Amygdala (tissue), 56 donors: ENCODE measurements at regions not wholly inside any gene's neighbourhood (a gene's known extent, or its start where the extent isn't known, plus 50 kb on each side); places are given as distances from the start of the nearest gene placed in this dataset.

Source experiments
- DNase-seq, 56 donors: peaks; one replicate each; lab custom pipeline; 2025; lab: John Stamatoyannopoulos, UW

DNA sequence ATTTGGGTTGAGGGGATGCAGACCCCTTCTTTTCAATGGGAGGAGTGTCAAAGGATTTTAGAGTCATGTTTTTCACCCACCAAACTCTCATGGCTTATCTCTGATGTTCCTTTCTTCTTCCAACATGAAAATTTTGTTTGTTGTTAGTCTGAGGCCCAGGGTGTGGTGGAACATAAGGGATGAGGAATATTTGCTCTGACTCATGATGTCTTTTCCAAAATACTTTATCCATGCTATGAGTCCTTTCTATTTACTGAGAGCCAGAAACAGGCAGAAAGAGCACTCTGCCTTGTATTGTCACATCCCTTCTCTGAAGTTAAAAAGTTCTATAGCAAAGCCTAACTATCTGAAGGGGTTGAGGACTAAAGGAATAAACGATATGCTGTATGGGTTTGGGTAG lies 61.6 kb upstream of the GYPA start:
- no peak for DNase-seq

DNA sequence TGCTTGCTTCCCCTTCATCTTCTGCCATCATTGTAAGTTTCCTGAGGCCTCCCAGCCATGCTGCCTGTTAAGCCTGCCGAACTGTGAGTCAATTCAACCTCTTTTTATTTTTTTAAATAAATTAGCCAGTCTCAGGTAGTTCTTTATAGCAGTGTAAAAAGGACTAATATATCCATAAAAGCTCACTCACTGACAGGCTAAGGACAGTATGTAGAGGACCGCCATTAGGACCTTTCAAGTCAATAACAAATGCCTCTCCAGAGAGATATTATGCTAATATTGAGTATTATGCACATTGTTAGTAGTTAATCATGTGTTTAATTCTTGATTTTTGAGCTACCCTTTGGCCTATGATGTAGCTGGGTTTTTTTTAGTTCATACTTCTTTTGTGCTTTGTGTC lies 62.6 kb upstream of the GYPA start:
- no peak for DNase-seq

GRCh38 chr4:144204431-144204830 lies 63.9 kb upstream of the GYPA start:
- no peak for DNase-seq

- no peak for DNase-seq
These were observed 66.2 kb upstream of the GYPA start for GRCh38 chr4:144206711-144207110.

DNA sequence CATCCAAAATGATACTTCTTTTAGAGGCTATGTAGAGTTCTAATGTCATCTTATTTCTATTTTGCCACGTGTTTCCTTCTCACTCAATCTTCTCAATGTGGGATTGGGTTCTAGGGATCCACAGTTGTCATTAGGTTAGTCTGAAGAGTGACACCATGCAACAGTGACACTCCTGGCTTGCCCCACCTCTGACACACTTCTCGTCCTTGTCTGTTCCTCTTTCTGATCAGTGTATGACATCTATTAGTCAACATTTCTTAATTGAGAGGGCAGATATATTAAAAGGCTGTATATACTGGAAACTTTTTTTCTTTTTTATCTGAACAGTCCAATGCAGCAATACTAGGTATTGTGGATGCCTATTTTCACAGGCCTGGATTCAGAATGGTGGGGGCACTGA lies 67.6 kb upstream of the GYPA start:
- DNase-seq, result no peak

- no peak for DNase-seq
These were observed 69.0 kb upstream of the GYPA start for GRCh38 chr4:144209491-144209890.

- DNase-seq, result no peak
These were observed 72.9 kb upstream of the GYPA start for GRCh38 chr4:144213371-144213770.

GRCh38 chr4:144223149-144223548 lies 82.6 kb upstream of the GYPA start:
- DNase-seq, result no peak

DNA sequence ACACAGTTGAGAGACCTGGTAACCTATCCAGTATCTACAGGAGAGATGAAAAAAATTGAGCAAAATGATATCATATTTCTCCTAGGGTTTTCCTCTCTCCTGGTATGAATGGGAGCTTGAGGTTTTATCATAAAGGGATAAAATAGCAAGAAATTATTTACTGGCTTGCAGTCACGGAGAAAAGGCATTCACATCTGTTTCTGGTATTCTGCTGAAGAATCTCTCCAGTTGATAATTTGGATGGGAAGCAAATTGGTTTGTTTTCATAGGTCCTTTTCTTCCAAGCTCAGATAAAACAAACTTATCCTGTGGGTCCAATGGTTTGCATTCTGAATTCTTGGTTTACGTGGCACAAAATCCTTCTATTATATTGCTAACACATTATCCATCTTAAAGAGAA lies 83.1 kb upstream of the GYPA start:
- DNase-seq, result no peak

DNA sequence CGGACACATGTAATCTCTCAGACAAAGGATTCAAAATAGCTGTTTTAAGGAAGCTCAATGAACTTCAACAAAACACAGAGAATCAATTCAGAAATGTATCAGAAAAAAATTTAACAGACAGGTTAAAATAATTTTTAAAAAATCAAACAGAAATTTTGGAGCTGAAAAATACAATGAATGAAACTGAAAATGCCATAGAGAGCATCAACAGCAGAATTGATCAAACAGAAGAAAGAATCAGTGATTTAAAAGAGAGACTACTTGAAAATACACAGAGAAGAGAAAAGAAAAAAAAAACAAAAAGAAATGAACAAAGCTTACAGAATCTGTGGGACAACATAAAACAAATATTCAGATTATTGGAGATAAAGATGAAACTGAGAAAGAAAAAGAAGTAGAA lies 118.8 kb upstream of the GYPA start:
- no peak for DNase-seq

GRCh38 chr4:144267084-144267483 lies 126.6 kb upstream of the GYPA start:
- no peak for DNase-seq

- DNase-seq, result no peak
These were observed 140.2 kb upstream of the GYPA start for GRCh38 chr4:144280688-144281087.

GRCh38 chr4:144283526-144283925 lies 143.0 kb upstream of the GYPA start:
- no peak for DNase-seq

GRCh38 chr4:144284026-144284425 lies 143.5 kb upstream of the GYPA start:
- no peak for DNase-seq

DNA sequence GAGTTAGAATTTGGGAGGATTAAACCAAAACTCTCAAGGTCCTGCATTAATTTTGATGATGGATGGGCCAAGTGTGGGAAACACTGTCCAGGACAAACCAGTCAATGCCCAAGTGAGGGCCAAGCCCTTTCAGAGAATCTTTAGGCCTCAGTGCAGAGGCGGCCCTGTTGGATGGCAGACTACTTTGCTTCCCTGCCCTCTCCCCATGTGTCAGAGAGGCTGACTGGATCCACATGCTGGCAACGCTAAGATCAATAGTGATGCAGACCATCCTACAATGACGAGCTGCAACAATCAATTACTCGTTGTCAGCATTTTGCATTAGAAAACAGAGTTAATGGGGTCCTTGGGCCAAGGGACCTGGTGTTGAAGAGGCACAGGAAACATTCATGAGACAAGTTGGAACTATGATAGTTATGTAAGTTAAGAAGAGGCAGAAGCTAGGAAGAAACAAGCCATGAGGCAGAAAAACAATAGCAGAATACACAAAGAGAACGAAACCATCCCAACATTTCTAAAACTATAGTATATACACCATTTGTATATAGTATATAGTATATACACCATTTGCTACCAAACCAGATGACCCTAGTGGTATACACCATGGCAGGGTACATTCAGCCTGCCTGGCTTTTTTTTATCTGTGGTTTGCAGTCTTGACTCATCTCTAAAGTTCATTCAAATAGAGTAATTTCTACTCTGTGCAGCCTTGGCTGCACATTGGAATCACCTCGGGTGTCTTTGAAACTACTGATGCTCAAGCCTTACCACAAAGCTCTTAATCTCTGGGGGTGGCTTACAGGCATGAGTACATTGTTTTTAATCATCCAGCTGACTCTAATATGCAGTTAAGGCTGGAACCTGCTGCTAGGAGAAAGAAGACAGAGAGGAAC lies 147.7 kb upstream of the GYPA start:
- DNase-seq, result no peak

DNA sequence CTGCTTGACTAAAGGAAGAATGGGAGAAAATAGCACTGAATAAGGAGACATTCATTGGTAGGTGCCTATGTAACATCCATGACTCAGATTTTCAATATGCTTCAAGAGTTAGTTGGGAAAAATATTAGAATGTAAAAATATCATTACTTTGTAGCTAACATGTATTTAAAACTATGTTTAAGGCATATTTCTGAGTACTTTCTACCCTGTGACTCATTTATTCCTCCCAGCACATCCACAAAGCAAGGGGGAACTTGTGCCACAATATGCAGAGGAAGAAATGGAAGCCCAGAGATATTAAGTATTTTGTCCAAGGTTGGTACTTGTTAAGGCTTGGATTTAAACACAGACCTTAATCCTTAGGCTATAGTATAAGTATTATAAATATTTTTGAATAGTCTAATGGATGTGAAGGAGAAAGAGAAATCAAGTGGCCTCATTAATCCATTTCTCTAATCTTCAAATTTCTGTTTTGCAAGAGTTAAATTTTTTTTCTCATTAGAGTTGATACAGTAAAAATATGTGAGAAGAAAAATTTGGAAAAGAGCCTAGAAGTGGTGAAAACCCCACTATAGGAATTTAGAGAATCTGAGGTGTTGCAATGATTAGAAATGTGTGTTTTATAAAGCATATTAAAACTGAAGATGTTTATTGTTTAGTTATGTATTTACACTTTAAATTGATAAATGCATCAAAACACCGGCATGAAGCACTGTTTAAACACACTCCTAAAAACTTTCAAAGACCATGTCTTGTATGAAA lies 149.3 kb upstream of the GYPA start:
- DNase-seq, result no peak

DNA sequence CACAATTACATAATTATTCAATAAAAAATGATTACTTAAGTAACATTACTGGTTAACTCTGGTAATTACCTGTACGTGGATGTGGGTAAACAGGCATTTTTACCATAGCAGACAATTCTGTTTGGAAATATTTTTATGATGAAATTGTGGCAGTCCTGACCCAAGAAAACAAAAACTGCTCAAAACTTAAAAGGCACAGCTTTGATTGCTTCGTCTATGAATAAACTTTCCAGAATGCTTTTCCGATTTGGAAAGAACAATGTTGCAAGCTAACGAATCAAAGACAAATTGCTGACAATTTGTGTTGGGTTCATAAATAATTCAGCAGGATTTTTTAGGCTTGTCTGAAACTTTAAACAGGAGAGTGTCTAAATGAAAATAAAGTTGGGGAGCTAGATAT lies 150.6 kb upstream of the GYPA start:
- no peak for DNase-seq

DNA sequence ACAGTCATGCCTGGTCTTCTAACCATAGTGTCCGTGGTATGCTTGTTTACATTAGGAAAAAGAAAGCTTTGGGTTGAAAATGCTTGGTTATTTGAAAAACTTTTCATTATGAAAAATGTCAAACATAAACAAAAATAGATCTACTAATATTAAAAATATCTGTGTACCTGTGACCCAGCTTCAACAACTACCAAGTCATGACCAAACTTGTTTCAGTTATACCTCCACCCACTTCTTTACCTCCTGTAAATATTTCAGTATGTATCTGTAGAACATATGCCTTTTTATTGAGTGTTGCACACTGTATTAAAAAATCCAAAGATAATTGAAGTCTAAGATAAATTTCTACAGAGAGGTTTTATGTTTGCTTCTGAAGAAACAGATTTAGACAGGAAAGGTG lies 153.7 kb upstream of the GYPA start:
- DNase-seq, result no peak

GRCh38 chr4:144295286-144295995 lies 154.9 kb upstream of the GYPA start:
- DNase-seq, result no peak

GRCh38 chr4:144296941-144297340 lies 156.4 kb upstream of the GYPA start:
- no peak for DNase-seq

DNA sequence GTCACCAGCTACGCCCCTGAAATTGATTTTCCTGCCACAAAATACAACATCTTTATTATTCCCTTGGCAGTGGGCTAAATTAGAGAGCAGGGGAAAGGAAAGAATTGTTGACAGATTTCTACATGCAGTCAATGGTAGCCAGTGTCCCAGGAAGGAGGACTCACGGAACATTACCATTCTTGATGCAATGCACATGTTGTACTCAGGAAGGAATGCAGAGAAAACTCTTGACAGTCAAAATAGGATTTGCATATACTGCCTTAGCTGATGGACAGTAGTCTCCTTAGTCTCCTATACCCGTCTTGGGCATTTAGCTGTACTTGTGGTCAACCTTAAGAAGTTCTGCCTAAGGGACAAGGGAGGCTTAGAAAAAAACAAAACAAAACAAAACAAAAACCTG lies 158.0 kb upstream of the GYPA start:
- no peak for DNase-seq
